ENCODE measurements at regions not wholly inside any gene's neighbourhood (a gene's known extent, or its start where the extent isn't known, plus 50 kb on each side); places are given as distances from the start of the nearest gene placed in this dataset.

DNA sequence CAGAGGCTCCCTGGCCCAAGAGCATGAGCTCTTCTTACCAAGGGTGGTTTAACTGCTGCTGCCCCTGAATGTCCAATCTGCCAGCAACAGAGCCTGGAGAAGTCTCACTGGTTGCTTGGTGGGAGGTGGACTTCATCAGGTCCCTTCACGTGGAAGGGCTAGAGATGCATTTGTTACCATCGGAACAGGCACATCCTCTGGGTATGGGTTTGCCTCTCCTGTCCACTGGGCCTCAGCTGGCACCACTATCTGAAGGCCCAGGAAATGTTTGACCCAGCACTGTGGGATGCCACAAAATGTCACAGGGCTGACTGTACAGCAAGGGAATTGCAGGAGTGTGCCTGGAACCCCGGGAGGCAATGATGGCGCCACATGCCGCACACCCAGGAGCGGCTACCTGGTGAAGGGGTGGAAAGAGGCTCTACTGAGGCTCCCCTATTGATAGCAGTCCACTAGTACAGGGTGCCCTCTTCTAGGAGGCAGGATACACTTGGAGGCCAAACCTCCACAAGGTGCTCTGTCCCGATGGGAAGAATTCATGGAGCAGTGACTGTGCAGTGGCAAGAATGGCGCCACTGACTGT lies 603.1 kb upstream of the MGMT start:
- TF ChIP-seq, protein P1, sequence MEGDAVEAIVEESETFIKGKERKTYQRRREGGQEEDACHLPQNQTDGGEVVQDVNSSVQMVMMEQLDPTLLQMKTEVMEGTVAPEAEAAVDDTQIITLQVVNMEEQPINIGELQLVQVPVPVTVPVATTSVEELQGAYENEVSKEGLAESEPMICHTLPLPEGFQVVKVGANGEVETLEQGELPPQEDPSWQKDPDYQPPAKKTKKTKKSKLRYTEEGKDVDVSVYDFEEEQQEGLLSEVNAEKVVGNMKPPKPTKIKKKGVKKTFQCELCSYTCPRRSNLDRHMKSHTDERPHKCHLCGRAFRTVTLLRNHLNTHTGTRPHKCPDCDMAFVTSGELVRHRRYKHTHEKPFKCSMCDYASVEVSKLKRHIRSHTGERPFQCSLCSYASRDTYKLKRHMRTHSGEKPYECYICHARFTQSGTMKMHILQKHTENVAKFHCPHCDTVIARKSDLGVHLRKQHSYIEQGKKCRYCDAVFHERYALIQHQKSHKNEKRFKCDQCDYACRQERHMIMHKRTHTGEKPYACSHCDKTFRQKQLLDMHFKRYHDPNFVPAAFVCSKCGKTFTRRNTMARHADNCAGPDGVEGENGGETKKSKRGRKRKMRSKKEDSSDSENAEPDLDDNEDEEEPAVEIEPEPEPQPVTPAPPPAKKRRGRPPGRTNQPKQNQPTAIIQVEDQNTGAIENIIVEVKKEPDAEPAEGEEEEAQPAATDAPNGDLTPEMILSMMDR (IDR thresholded peaks at IDR 0.05; ENCODE audit: low read length): no peak
- no peak for TF ChIP-seq EZH2 (IDR thresholded peaks at IDR 0.05; ENCODE audit: borderline replicate concordance, low read length)
